ENCODE measurements at regions not wholly inside any gene's neighbourhood (a gene's known extent, or its start where the extent isn't known, plus 50 kb on each side); places are given as distances from the start of the nearest gene placed in this dataset.
"Not testable (repeated sequence)": the region's sequence is repeated elsewhere in the genome, so short reads cannot be mapped to it uniquely, and the experiment has no call there.

DNA sequence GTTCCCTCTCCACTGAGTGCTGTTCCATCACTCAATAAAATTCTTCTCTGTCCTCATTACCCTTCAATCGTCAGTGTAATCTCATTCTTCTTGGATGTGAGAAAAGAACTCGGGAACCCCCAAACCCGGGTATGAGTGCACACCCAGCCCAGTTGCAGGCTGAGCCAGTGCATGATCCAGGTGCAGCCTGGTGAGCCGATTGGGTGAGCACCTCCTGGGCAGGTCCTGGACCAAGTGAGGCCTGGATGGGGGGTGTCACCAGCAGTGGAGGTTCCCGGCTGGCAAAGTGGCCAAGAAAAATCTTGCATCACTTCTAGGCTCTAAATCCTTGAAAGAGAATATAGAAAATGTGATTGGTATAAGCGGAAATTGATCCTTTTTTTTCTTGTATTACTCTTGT is 878.8 kb upstream of the KLHL1 start:
- no peak for TF ChIP-seq ZFX (IDR thresholded peaks at IDR 0.05; ENCODE audit: borderline replicate concordance)
- no peak for TF ChIP-seq CTCF (IDR thresholded peaks at IDR 0.05)
- no peak overlapping the region for H3K27ac ChIP-seq

DNA sequence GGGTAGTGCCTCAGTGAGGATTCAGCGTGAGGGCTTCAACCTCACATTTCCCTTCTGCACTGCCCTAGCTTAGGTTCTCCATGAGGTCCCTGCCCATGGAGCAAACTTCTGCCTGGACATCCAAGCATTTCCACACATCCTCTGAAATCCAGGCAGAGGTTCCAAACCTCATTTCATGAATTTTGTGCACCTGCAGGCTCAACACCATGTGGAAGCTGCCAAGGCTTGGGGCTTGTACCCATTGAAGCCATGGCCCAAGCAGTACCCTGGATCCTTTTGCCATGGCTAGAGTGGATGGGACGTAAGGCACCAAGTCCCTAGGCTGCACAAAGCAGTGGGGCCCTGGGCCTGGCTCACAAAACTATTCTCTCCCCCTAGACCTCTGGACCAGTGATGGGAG is 877.1 kb upstream of the KLHL1 start:
- no peak for TF ChIP-seq CTCF (IDR thresholded peaks at IDR 0.05)
- TF ChIP-seq ZFX (IDR thresholded peaks at IDR 0.05; ENCODE audit: borderline replicate concordance): no peak
- H3K27ac ChIP-seq: no peak overlapping the region

- not testable (repeated sequence) for H3K27ac ChIP-seq
Measured at GRCh38 chr13:70981219-70981618, 873.0 kb upstream of the KLHL1 start.

DNA sequence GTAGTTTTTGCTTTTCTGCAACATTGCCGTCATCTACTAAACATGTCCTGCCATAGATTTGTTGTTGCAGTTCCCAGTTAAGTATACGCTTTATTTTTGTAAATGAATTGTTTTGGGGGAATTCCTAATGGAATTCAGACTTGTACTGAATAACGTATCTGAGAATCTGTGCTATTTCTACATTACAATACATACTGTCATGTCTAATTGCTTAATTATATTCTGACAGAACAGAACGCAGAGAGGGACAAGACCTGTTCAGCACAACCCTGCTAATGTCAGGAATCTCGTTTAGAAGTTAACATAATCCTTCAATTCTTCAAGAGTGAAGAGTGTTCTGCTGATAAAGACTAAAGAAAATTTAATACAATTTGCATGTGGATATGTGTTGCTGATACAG is 861.1 kb upstream of the KLHL1 start:
- TF ChIP-seq CTCF (IDR thresholded peaks at IDR 0.05) (no peak), ZFX (IDR thresholded peaks at IDR 0.05; ENCODE audit: borderline replicate concordance) (no peak)
- no peak overlapping the region for H3K27ac ChIP-seq

GRCh38 chr13:70967564-70967963 is 859.3 kb upstream of the KLHL1 start:
- no peak overlapping the region for H3K27ac ChIP-seq
- TF ChIP-seq CTCF (IDR thresholded peaks at IDR 0.05) (no peak), ZFX (IDR thresholded peaks at IDR 0.05; ENCODE audit: borderline replicate concordance) (no peak)

GRCh38 chr13:70964874-70965273 is 856.6 kb upstream of the KLHL1 start:
- TF ChIP-seq CTCF (IDR thresholded peaks at IDR 0.05): no peak
- no peak for TF ChIP-seq ZFX (IDR thresholded peaks at IDR 0.05; ENCODE audit: borderline replicate concordance)
- no peak overlapping the region for H3K27ac ChIP-seq

GRCh38 chr13:70964124-70964523 is 855.9 kb upstream of the KLHL1 start:
- TF ChIP-seq CTCF (IDR thresholded peaks at IDR 0.05): peak; percentile 63
- TF ChIP-seq ZFX (IDR thresholded peaks at IDR 0.05; ENCODE audit: borderline replicate concordance): no peak
- no peak overlapping the region for H3K27ac ChIP-seq

- H3K27ac ChIP-seq: no peak overlapping the region
Measured at GRCh38 chr13:70960841-70961443, 852.7 kb upstream of the KLHL1 start.

More at GRCh38 chr13:70960841-70961443, 852.7 kb upstream of the KLHL1 start:
- TF ChIP-seq ZFX (IDR thresholded peaks at IDR 0.05; ENCODE audit: borderline replicate concordance) (no peak), CTCF (IDR thresholded peaks at IDR 0.05) (peak; percentile 87)
